CD1c-positive myeloid dendritic cell (primary cell): ENCODE measurements at regions not wholly inside any gene's neighbourhood (a gene's known extent, or its start where the extent isn't known, plus 50 kb on each side); places are given as distances from the start of the nearest gene placed in this dataset.
"Not testable (repeated sequence)": the region's sequence is repeated elsewhere in the genome, so short reads cannot be mapped to it uniquely, and the experiment has no call there.

Experiments used
- DNase-seq: peaks from one replicate; pipeline ENCODE4 v3.0.0-alpha.2; 2016; ENCODE audit errors: extremely low spot score

DNA sequence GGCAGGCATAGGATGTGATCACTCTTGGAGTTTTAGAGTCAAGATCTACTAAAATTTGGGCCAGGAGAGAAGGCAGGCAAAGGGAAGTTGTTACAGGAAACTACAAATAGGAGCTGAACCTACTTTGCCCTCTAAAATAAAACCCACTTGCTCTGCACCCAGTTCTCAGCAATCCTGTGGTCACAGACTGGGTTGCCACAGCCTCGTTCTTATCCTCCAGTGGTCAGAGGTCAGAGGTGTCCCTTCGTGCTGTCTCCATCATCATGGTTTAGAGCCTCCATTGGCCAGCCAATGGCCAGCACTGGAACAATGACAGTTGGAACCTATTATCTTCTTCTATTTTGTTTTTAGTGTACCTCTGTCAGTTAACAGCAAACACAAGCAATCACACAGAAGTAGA is 90.7 kb upstream of the TNP1 start:
- DNase-seq, result no peak

DNA sequence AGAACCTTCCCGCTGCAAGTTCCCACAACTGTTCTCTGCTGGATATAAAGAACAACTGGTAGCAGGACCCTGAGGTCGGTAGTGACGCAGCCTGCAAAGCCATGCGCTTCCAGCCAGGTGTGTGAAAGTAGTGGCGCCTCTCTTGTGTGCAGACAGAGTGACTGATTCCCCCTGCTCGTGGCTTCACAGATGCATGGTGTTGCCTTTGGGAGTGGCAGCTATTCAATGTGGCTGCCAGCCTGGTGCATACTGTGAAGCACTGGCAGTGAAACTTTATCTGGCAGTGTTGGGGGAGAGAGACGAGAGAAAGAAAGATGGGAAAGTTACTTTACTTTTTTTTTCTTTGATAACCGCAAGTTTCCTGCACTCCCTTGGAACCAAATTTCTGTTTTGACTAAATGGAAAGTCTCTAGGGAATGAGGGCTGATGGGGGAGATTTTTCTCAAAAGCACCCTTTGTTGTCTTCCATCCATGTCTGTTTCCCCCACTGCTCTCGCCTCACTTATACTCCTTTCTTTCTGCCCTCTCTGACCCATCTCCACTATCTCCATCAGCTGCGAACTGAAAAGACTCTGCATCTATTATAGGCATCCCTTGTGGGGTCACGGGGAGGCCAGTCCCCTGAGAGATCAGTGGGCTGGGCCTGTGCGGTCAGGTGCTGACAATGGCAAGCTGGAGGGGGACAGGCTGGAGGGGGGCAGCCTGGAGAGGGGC is 90.0 kb upstream of the TNP1 start:
- no peak for DNase-seq

DNA sequence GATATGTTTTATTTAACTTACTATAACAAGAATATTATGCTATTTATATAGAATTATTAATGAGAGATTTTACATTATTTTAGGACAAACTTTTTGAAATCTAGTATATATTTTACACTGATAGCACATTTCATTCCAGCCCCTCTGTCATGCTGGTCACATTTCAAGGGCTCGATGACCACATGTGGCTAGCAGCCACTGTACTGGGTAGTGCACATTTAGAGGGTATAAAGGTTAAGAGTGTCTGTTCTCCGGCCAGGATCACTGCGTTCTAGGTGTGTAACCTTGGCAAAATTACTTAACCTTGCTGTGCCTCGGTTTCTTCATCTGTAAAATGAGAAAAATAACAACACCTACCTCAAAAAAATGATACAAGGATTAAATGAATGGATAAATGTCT is 87.2 kb upstream of the TNP1 start:
- no peak for DNase-seq

DNA sequence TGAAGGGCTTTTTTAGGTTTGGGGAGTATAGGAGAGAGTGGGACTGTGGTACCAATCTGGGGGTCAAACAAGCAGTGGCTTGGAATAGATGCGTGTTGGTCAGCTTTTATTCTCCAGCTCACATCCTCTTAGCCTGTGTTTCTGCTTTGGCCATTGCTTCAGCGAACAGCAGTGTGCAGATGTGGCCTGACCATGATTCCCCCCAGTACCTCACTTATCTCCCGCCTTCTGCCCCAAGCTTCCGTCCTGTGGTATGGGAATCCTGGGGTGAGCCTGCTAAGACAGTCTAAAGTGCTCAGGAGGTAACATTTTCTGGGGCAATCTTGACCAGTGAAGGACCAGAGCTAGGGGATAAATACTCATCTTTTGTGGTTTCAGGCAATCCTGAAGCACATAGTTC is 84.9 kb upstream of the TNP1 start:
- no peak for DNase-seq

DNA sequence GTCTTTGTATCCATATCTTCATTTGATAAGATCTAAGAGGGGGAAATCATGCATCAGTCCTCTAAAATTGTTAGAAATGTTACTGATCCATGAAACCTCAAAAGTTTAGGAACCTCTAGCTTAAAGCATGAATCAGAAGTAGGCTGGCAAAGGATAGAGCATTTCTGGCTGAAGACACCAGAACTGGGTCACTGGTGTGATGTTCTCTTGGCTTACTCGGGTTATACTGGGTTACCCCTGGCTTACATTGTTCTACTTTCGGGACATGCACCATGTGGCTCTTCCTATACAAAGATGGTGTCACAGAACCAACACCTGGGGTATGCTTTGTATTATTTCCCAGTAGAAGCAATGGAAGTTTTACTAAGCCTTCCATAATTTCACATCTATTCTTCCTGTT is 83.2 kb upstream of the TNP1 start:
- no peak for DNase-seq

DNA sequence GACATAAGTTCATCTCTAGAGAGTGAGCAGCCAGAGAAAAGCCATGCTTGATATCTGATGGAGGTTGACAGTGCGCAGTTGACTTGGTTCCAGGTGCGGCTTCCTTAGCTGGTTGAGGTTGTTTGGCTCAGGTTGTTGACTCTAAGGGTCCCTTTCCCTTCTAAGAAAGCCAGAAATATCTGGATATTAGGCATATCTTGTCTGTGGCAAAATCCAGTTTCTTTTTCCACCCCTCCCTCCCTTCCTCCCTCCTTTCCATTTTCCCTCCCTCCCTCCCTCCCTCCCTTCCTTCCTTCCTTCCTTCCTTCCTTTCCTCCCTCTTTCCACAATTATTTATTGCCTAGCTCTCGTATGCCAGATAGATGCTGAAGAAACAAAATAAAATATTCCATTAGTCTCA is 82.6 kb upstream of the TNP1 start:
- DNase-seq, result no peak

DNA sequence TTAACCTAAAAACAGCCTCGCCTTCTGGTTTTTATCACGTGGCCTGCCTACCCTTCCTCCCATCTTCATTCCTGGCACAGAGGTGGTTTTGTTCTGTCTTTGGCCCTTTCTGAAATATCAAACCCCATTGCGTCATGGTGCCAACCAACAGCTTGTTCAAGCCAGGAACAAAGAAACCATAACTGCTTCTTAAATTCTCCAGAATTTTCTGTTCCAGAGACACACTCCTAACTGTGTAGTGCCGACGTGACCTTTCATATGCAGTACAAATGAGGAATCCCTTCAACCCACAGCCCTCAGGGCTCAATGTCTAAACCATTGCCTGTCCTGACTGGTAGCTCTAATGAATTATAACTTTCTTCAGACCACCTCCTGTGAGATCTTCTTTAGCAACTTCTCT is 82.2 kb upstream of the TNP1 start:
- no peak for DNase-seq

DNA sequence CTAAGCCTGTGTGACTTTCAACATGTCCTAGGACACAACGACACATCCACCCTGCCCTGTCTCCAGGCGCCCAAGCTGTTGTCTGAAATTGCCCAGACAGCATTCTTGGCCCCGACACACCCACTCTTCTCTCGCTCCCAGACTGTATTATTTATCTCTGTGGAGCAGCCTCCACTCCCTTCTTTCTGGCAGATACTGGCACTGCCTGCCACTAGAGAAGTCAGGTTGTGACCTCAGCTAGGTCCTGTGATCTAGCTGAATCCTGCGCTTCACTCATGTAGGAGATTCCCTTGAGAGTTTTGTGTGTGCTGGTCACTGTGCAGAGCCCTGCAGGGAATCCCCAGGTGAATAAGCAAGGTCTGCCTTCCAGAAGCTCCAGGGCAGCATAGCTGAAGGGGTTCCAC is 77.1 kb upstream of the TNP1 start:
- no peak for DNase-seq

DNA sequence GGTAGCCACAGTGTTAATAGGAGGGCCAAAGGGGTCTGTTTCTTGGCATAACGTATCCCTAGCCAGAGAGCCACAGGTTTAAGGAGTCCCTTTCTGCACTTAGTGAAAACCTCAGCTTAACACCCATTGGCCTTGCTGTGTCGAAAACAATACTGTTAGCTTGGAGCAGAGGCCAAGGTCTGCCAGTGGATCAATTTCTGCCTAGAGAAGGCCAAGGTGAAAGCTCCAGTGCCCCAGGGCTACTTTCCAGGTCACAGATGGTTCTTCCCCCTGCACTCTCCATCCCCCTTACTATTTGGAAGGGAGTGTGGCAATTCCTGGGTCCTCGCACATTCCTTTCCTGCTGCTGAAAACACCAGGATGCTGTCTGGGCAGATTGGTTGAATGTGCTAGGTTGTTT is 74.8 kb upstream of the TNP1 start:
- no peak for DNase-seq

DNA sequence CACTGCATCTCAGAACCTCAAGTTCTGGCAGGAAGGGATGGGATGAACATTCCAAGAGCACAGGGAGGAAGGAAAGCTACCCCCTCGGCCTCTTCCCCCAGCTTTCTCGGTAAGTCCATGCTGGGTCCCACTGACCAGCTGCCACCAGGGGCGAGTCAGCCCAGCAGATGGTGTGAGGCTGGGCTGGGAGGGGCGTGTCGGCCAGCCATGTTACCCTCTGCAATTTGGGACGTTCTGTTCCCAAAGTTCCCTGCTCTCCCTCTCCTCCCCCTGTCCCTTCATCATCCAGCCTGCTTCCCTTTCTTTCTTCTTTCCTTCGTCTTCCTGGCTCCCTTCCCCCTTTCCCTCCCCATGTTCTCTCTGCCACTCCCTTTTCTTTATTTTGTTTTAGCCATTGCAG is 74.3 kb upstream of the TNP1 start:
- DNase-seq, result no peak

DNA sequence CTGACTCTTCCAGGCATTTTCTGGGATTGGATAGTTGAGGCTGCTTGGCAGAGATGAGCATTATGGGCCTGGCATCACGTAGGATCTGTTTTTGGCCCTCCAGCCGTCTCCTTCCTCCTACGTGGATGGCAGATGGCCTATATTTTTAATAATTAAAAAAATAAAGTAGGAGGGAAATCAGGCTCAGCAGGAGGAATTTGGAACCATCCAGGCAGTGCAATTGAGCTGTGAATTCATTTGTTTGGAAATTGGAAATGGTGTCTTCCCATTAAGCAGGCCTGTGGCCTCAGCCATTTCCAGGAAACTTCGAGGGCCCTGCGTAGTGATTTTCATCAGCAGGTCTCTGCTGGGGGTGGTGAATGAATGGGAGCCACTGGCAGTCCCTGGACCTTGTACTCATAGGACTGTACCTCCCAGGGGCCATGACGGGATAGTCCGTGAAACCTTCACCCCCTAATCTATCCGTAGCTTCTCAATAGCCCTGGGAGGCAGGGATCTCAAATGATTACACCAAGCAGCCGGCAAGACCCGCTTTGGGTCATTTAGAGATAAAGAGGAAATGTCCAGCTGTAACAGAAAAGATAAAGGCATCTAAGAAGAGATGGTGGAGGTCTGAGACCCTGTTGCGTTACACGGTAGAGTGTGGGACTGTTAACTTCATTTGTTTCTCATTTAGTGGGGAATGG is 73.1 kb upstream of the TNP1 start:
- DNase-seq, result no peak

DNA sequence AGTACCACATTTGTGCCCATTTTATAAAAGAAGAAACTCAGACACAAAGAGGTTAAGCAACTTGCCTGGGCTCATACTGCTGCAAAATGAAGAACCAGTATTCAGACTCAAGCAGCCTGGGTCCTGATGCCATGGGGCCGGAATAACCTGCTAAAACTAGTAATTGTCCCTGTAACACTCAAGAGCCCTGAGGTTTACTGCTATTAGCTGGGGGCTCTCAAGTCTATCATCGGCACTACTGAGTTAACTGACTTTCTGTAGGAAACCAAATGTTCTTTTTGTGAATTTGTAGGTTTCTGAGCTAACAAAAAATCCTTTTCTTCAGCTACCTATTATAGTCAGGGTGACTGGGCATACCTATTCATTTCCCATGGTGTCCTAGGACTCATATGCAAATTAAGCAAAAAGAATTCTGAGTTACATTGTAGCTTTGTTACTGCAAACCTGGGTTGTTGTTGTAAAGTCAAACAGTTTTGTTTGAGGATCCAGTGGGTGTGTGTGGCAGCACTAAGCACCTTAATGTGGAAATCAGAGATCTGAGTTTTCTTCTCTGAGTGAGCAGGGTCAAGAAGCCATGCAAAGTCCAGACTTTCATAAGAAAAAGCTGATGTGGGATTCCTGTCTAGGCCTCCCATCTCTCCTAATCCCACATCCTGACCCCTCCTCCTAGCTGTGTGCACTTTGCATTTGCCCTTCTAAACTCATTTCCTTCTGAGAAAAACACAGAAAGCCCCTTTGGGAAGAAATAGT is 72.4 kb upstream of the TNP1 start:
- no peak for DNase-seq

DNA sequence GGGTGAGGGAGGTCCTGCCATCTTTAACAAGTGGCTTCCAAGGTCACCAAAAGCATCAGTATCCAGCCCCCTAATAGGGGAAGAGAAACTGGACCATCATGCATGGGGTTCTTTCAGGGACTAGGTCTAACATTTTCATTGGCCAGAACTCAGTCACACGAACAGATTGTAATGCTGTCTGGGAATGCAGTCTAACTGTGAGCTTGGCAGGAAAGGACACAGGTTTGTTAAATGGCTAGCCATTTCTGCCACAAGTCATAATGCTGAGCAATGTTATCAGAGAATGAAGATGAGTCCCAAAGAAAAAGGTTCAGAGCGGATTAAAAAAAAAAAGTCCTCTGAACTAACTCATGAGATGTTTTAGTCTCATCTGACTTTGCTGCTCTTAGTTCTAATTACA is 70.9 kb upstream of the TNP1 start:
- no peak for DNase-seq

DNA sequence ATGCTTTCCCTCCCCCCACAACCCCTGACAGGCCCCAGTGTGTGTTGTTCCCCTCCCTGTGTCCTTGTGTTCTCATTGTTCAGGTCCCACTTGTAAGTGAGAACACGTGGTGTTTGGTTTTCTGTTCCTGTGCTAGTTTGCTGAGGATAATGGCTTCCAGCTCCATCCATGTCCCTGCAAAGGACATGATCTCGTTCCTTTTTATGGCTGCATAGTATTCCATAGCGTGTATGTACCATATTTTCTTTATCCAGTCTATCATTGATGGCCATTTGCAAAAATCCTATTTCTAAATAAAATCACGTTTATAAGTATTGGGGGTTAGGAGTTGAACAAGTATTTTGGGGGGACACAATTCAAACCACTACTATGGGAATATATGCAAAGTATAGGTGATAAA is 69.5 kb upstream of the TNP1 start:
- not testable (repeated sequence) for DNase-seq

DNA sequence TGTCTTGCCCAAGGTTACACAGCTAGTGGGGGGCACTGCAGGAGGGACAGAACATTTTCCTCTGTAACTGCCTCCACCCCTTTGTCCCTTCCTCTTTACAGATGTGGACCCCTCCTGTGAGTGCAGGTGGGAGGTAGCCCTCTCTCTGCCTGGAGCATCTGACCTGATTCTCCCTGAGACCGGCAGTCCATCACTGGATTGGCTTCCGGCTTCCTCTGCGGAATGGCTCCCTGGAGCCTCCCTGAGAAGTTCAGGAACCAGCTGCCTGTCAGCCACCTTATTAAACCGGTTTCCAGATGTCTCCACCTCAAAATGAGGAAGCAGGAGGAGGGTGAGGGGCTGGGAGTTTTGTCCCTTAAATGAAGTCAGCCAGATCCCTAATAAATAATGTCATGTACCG is 67.3 kb upstream of the TNP1 start:
- DNase-seq, result no peak

DNA sequence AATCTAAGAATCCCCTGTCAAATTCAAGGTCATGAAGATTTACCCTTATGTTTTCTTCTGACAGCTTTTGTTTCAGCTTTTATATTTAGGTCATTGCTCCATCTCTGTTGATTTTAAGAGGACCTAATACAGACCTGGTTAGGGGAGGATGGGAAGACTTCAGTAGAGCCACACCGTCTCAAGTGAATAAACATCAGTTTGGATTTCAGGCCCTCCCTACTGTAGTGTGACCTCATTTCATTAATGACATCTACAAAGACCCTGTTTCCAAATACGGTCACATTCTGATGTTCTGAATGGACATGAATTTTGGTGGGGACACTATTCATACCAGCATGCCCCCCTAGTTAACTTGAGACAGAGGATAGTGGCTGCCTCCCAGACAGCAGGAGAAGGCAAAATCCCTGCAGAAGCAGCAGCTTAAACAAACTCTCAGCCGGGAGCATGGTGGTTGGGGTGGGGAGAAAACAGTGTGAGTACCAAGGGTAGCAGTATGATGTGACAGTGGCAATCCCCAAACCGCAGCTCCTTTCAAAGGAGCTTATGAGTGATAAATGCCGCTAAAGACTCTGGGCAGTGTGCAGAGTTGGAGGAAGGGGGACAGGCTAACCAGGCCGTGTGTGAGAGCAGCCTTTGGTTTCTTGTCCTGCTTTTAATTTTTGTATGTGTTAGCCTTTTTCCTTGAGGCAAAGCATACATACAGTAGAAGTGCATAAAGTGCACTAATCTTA is 65.9 kb upstream of the TNP1 start:
- no peak for DNase-seq

DNA sequence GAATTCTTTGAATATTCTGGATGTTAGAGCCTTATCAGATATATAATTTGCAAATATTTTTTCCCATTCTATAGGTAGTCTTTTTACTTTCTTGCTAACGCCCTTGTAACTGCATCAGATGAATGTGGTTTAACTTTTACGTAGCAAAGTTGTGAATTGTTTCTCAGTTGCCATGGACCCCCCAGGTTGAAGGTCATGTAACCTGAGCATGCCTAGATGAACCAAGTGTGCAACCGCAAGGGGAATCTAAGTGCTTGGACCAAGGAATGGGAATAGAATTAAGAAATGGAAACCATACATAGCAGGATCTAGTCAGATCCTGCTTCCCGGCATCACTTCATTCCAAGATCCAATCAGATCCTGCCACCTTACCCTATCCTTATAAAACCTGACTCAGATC is 65.1 kb upstream of the TNP1 start:
- no peak for DNase-seq

DNA sequence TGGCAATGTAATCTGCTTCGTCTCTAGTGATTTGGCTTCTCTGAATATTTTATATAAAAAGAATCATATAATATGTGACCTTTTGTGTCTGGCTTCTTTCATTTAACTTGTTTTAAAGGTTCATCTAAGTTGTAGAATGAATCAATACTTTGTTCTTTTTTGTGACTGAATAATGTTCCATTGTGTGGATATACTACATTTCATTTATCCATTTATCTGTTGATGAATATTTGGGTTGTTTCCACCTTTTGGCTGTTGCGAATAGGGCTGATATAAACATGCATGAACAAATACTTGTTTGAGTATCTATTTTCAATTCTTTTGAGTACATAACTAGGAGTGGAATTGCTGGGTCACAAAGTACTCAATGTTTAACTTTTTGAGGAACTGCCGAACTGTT is 63.8 kb upstream of the TNP1 start:
- no peak for DNase-seq

DNA sequence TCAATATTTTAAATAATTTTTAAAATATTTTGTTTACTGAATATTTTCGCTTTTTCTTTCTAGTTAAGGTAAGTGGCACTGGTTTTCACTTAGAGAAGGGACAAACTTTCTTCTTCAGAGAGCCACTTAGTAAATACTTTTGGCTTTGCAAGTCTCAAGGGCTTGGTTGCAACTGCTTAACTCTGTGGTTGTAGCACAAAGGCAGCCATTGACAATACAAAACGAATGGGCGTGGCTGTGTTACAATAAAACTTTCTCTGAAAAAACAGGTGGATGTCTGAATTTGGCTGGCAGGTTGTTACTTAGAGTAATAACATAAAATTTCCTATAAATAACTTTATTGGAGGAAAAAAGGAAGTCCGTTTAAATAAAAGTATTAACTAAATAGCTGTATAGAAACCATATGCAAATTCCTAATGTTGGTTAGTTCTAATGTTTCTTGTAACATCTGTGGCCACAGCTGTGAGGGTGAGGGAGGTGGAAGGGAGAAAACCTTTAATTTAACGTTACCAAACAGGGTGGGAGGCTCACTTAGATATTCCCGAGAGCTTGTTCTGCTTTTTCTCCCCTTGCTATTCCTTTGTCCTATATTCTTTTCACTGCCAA is 62.4 kb upstream of the TNP1 start:
- DNase-seq, result no peak

DNA sequence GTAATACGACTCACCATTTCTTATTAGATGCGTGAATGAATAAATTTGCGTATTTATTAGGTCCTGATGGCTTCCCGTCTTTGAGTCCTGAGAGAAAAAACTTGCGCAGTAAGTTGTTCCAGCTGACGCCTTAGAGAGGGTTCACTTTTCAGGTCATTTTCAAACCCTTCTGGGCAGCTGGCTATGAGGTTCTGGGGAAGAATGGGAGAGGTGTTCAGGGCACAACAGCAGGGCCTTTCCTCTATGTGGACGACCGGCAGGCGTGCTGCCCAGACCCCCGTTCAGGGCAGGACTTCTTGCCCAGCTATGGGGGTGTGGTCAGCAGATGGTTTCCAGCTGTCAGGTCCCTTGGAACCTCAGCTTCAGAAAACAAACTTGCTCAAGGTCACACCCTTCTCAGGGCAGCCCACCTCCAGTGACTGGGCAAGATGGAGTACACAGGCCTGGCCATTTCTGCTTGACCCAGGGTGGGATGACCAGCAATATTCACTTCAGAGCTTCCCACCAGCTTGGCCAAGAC is 61.1 kb upstream of the TNP1 start:
- DNase-seq, result no peak

DNA sequence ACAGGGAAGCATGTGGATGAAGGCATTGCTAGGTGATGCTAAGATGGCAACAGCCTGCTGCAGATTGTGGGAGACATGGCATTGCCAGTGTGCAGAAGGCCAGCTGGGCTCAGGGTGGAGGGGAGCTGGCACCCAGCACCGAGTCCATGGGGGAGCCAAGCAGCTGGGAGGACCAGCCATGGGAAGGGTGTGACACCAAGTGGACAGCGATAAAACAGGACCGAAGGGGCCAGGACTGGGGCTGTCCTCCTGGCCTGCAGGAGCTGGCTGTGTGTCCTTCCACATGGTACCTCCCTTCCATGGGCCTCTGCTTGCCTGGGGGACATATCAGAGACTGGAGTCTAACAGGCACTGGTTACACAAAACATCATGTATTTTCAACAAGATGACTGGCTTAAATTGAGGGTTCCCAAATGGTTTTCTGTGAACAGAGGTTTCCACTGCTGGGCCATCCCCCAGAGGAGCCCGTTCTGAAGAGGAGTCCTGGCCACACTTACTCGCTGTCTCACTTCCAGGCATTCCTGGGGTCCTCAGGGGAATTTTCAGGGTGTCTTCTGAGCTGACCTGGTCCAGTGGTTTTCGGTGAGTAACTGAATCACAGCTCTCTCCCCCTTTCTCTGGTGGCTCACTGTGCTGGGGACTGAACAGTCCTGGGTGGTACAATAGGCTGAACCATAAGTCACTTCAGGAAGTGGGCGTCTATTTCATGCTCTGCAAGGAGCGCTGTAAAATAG is 60.4 kb upstream of the TNP1 start:
- DNase-seq, result no peak
